Mammary epithelial cell (primary cell): ENCODE measurements at regions not wholly inside any gene's neighbourhood (a gene's known extent, or its start where the extent isn't known, plus 50 kb on each side); places are given as distances from the start of the nearest gene placed in this dataset.

Experiments used
- EZH2 ChIP-seq: IDR thresholded peaks from 2 replicates; pipeline ENCODE4 v1.6.1; 2012; ENCODE audit warnings: low read length, inconsistent platforms, borderline replicate concordance
- TF ChIP-seq, protein P1 (sequence below), 2 donors: IDR thresholded peaks in 1 of 2; conservative IDR thresholded peaks in 1 of 2; 2 replicates each; pipeline ENCODE4 v1.5.1; 2011 to 2012; ENCODE audit warnings: inconsistent platforms in 2 of 2, low read length in 2 of 2, mild to moderate bottlenecking in 2 of 2, control low read depth in 1 of 2, low read depth in 1 of 2; ENCODE audit not compliant: insufficient read depth in 1 of 2; ENCODE audit errors: extremely low read depth in 1 of 2

DNA sequence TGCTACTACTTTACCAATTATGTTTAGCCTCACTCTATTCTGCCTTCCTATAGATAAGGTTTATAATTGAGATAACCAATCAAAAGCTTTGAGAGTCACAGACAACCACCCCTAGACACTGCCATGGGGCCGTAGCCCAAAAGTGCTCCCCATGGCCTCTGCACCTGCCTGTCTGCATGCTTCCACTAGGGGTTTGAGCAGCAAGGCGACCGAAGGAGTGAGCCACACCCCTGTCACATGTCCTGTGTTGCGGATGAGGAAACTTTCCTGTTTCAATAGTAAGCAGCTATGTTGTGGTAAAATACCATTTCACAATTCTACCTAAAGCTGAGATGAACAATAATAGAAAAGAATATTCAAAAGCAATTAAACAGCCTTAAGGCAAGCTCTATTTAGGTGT lies 856.0 kb upstream of the FRG1 start:
- no peak for TF ChIP-seq EZH2
- TF ChIP-seq, protein P1, sequence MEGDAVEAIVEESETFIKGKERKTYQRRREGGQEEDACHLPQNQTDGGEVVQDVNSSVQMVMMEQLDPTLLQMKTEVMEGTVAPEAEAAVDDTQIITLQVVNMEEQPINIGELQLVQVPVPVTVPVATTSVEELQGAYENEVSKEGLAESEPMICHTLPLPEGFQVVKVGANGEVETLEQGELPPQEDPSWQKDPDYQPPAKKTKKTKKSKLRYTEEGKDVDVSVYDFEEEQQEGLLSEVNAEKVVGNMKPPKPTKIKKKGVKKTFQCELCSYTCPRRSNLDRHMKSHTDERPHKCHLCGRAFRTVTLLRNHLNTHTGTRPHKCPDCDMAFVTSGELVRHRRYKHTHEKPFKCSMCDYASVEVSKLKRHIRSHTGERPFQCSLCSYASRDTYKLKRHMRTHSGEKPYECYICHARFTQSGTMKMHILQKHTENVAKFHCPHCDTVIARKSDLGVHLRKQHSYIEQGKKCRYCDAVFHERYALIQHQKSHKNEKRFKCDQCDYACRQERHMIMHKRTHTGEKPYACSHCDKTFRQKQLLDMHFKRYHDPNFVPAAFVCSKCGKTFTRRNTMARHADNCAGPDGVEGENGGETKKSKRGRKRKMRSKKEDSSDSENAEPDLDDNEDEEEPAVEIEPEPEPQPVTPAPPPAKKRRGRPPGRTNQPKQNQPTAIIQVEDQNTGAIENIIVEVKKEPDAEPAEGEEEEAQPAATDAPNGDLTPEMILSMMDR (conservative IDR thresholded peaks at IDR 0.05 in 1 of 2, IDR thresholded peaks at IDR 0.05 in 1 of 2; ENCODE audit: extremely low read depth in 1 of 2, insufficient read depth in 1 of 2, low read depth in 1 of 2, low read length in 2 of 2) = no peak
